ENCODE measurements at regions not wholly inside any gene's neighbourhood (a gene's known extent, or its start where the extent isn't known, plus 50 kb on each side); places are given as distances from the start of the nearest gene placed in this dataset.

DNA sequence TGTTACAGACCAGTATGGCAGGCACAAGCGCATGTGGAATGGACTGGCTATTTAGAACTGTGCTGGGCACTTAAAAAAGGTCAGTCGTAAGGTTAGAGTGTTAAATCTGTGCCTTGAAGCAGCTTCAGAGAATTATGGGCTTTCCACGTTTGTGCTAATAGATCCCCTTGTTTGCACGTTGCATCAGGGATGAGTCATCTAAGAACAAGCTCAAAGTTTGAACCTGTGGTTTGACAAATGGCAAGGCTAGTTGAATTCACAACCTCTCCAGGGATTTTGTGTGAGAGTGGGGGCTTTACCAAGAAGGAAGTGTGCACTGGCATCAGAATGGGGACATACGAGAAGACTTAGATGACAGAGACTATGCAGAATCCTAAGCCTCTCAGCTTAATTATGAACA is 249.6 kb downstream of the IRX1 start:
- Histone ChIP-seq H3K9ac (replicated peaks; ENCODE audit: extremely low read depth, insufficient read depth, low read length) (no peak overlapping the region), H2AFZ (ENCODE audit: low read depth, low read length) (no peak overlapping the region), H3K4me3 (replicated peaks in 1 of 3; ENCODE audit: insufficient read depth in 1 of 3, low read depth in 1 of 3, low read length in 3 of 3) (no peak overlapping the region), H3K36me3 (ENCODE audit: control insufficient read depth in 2 of 2, extremely low read depth in 1 of 2, insufficient read depth in 2 of 2, low read length in 2 of 2) (no peaks in the 10 kb centered on the region), H3K79me2 (ENCODE audit: control insufficient read depth, insufficient read depth, low read length) (no peaks in the 10 kb centered on the region), H3K4me1 (ENCODE audit: control insufficient read depth, extremely low read depth, insufficient read depth, low read length) (no peaks in the 10 kb centered on the region), H3K9me3 (replicated peaks; ENCODE audit: control insufficient read depth, insufficient read depth, low read length) (peaks cover 2% of the 10 kb centered on the region), H3K27me3 (ENCODE audit: control insufficient read depth in 2 of 2, insufficient read depth in 2 of 2, low read length in 2 of 2) (no peaks in the 10 kb centered on the region), H4K20me1 (replicated peaks; ENCODE audit: control insufficient read depth, extremely low read depth, insufficient read depth, low read length) (no peaks in the 10 kb centered on the region), H3K4me2 (ENCODE audit: insufficient read depth, low read length) (no peak overlapping the region), H3K9me1 (replicated peaks; ENCODE audit: control insufficient read depth, extremely low read depth, insufficient read depth, low read length) (no peaks in the 10 kb centered on the region), H3K27ac (ENCODE audit: insufficient read depth, low read depth, low read length) (no peak overlapping the region)
- DNase-seq (ENCODE audit: low read depth, low spot score) = no peak
- CTCF ChIA-PET = no interaction called here
- no TSS peak for BruUV-seq (replicated peaks)
- POLR2A ChIA-PET = no interaction called here
- intact Hi-C loops (cut with micrococcal nuclease) (no loop called here), dilution Hi-C loops (cut with MboI; ENCODE audit: extremely low pct_ligation_motif_present, low sequenced_read_pairs) (no loop called here)
- no peak for TF ChIP-seq POLR2A (IDR thresholded peaks at IDR 0.05; ENCODE audit: low read depth, low read length)
- peak; percentile 11 for TF ChIP-seq JUN (IDR thresholded peaks at IDR 0.05; ENCODE audit: borderline replicate concordance, insufficient read depth, insufficient read length, low read depth)
- TF ChIP-seq EZH2 (IDR thresholded peaks at IDR 0.05; ENCODE audit: borderline replicate concordance, low read depth, low read length, severe bottlenecking) = no peak
- no peak for FAIRE-seq

DNA sequence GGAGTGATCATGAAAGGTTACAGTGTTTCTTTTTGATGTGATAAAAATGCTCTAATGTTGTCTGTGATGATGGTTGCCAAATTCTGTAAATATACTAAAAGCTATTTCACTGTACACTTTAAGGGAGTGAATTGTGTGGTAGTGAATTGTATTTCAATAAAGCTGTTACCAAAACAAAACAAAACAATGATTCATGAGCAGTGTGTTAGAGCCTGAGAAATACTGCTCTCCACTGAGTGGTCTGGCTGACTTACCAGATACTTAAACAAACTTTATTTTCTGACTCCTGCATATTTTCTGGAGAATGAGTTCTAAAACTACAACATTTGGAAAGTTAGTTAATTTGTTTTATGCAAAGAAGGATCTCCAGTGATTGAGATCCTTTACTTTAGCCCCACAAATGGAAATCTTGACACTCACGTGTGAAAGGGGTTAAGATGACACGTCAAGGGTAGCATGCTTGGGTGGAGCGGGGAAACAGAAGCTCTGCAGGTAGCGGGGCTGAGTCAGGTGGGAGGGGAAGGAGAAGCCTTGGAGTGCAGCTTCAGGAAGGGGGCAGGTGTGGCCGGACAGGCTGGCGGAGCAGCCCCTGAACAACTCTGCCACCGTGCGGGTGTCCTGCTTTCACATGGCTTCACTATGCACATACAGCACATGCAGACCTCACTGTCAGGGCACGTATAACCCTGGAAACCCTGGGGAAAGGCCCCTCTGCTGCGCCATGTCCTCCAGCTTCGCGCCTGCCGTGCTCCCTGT is 256.7 kb downstream of the IRX1 start:
- Histone ChIP-seq H3K4me1 (ENCODE audit: control insufficient read depth, extremely low read depth, insufficient read depth, low read length) (no peaks in the 10 kb centered on the region), H3K9ac (replicated peaks; ENCODE audit: extremely low read depth, insufficient read depth, low read length) (no peak overlapping the region), H3K27me3 (ENCODE audit: control insufficient read depth in 2 of 2, insufficient read depth in 2 of 2, low read length in 2 of 2) (no peaks in the 10 kb centered on the region), H3K9me1 (replicated peaks; ENCODE audit: control insufficient read depth, extremely low read depth, insufficient read depth, low read length) (no peaks in the 10 kb centered on the region), H3K4me3 (replicated peaks in 1 of 3; ENCODE audit: insufficient read depth in 1 of 3, low read depth in 1 of 3, low read length in 3 of 3) (no peak overlapping the region), H4K20me1 (replicated peaks; ENCODE audit: control insufficient read depth, extremely low read depth, insufficient read depth, low read length) (no peaks in the 10 kb centered on the region), H3K9me3 (replicated peaks; ENCODE audit: control insufficient read depth, insufficient read depth, low read length) (peaks cover 10% of the 10 kb centered on the region), H3K4me2 (ENCODE audit: insufficient read depth, low read length) (no peak overlapping the region), H3K36me3 (ENCODE audit: control insufficient read depth in 2 of 2, extremely low read depth in 1 of 2, insufficient read depth in 2 of 2, low read length in 2 of 2) (no peaks in the 10 kb centered on the region), H3K27ac (ENCODE audit: insufficient read depth, low read depth, low read length) (no peak overlapping the region), H2AFZ (ENCODE audit: low read depth, low read length) (no peak overlapping the region), H3K79me2 (ENCODE audit: control insufficient read depth, insufficient read depth, low read length) (no peaks in the 10 kb centered on the region)
- POLR2A ChIA-PET = no interaction called here
- intact Hi-C loops (cut with micrococcal nuclease) = no loop called here
- BruUV-seq (replicated peaks) = no TSS peak
- DNase-seq (ENCODE audit: low read depth, low spot score) = no peak
- CTCF ChIA-PET = no interaction called here
- TF ChIP-seq JUN (IDR thresholded peaks at IDR 0.05; ENCODE audit: borderline replicate concordance, insufficient read depth, insufficient read length, low read depth) = no peak
- no peak for TF ChIP-seq FOS (IDR thresholded peaks at IDR 0.05; ENCODE audit: borderline replicate concordance, insufficient read depth, low read length)
- TF ChIP-seq, protein P1, sequence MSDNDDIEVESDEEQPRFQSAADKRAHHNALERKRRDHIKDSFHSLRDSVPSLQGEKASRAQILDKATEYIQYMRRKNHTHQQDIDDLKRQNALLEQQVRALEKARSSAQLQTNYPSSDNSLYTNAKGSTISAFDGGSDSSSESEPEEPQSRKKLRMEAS (IDR thresholded peaks at IDR 0.05; ENCODE audit: insufficient read depth, insufficient read length) = no peak
- TF ChIP-seq POLR2AphosphoS5 (IDR thresholded peaks at IDR 0.05; ENCODE audit: insufficient read depth, low read depth, low read length) = no peak
- TF ChIP-seq EZH2 (IDR thresholded peaks at IDR 0.05; ENCODE audit: borderline replicate concordance, low read depth, low read length, severe bottlenecking) = no peak
- TF ChIP-seq, protein P2, sequence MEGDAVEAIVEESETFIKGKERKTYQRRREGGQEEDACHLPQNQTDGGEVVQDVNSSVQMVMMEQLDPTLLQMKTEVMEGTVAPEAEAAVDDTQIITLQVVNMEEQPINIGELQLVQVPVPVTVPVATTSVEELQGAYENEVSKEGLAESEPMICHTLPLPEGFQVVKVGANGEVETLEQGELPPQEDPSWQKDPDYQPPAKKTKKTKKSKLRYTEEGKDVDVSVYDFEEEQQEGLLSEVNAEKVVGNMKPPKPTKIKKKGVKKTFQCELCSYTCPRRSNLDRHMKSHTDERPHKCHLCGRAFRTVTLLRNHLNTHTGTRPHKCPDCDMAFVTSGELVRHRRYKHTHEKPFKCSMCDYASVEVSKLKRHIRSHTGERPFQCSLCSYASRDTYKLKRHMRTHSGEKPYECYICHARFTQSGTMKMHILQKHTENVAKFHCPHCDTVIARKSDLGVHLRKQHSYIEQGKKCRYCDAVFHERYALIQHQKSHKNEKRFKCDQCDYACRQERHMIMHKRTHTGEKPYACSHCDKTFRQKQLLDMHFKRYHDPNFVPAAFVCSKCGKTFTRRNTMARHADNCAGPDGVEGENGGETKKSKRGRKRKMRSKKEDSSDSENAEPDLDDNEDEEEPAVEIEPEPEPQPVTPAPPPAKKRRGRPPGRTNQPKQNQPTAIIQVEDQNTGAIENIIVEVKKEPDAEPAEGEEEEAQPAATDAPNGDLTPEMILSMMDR (IDR thresholded peaks at IDR 0.05; ENCODE audit: extremely low read depth in 1 of 2, insufficient read depth in 1 of 2, low read depth in 1 of 2, low read length in 2 of 2) = no peak
- no peak for TF ChIP-seq GATA2 (IDR thresholded peaks at IDR 0.05; ENCODE audit: insufficient read depth, insufficient read length, low read depth, low read length)
- TF ChIP-seq POLR2A (IDR thresholded peaks at IDR 0.05; ENCODE audit: low read depth, low read length) = no peak
- TF ChIP-seq MYC (IDR thresholded peaks at IDR 0.05; ENCODE audit: low read depth, low read length) = no peak
- FAIRE-seq = no peak
- dilution Hi-C loops (cut with MboI; ENCODE audit: extremely low pct_ligation_motif_present, low sequenced_read_pairs) = no loop called here
